B cell (primary cell): ENCODE measurements at regions not wholly inside any gene's neighbourhood (a gene's known extent, or its start where the extent isn't known, plus 50 kb on each side); places are given as distances from the start of the nearest gene placed in this dataset.

Experiments used
- ATAC-seq: fragments of 200-7000 bp; cut with Tn5 transposase; one replicate; pipeline ENCODE4 v1.10.0; 2021; ENCODE audit warnings: low read depth, mild to moderate bottlenecking, moderate number of reproducible peaks, moderate library complexity
- CTCF ChIA-PET: fragments of 350-600 bp; sonication (Branson Sonifier 250); formaldehyde crosslinking; loops from one replicate; lab custom pipeline; 2021; ENCODE audit warnings: antibody characterized with exemption, inconsistent platforms; lab: Charles Lee
- POLR2A ChIA-PET: fragments of 350-600 bp; sonication (Branson Sonifier 250); formaldehyde crosslinking; loops from one replicate; lab custom pipeline; 2021; ENCODE audit warnings: antibody characterized with exemption; lab: Charles Lee
- DNase-seq: peaks from one replicate; pipeline ENCODE4 v3.0.0; 2013
- H2AFZ ChIP-seq: 2 replicates; pipeline ENCODE4 v1.6.1; 2012; ENCODE audit warnings: mild to moderate bottlenecking, low read depth, low read length; ENCODE audit not compliant: insufficient read depth, poor library complexity, severe bottlenecking
- H3K27ac ChIP-seq, 2 donors: 1 replicate in 1 of 2; 2 replicates in 1 of 2; pipeline ENCODE4 v1.5.1; 2012 to 2013; ENCODE audit warnings: low read length in 2 of 2, mild to moderate bottlenecking in 2 of 2, moderate library complexity in 1 of 2
- H3K27me3 ChIP-seq, 4 experiments: fragments of 200-600 bp in 1 of 4; sonication (generic) in 1 of 4; replicated peaks in 1 of 4; 1 replicate in 2 of 4; 2 replicates in 2 of 4; pipeline versions ENCODE4 v1.6.1 to v1.7.0; 2013 to 2016; ENCODE audit warnings: low read length in 3 of 4, mild to moderate bottlenecking in 2 of 4, mixed read lengths in 1 of 4, moderate library complexity in 1 of 4; ENCODE audit not compliant: insufficient read depth in 4 of 4, control insufficient read depth in 3 of 4; ENCODE audit errors: control extremely low read depth in 1 of 4
- H3K36me3 ChIP-seq, 2 experiments: replicated peaks in 1 of 2; 1 replicate in 1 of 2; 2 replicates in 1 of 2; pipeline versions ENCODE4 v1.6.1 to v1.7.1; 2013; ENCODE audit warnings: low read length in 1 of 2; ENCODE audit not compliant: insufficient read depth in 2 of 2, control insufficient read depth in 1 of 2; ENCODE audit errors: control extremely low read depth in 1 of 2, extremely low read depth in 1 of 2
- H3K4me1 ChIP-seq, 2 donors: fragments of 200-600 bp in 1 of 2; sonication (generic) in 1 of 2; 1 replicate in 1 of 2; 2 replicates in 1 of 2; pipeline versions ENCODE4 v1.5.1 to v1.6.1; 2013 to 2017; ENCODE audit warnings: low read length in 2 of 2; ENCODE audit not compliant: control insufficient read depth in 2 of 2, insufficient read depth in 2 of 2
- H3K4me2 ChIP-seq: replicated peaks from 2 replicates; pipeline ENCODE3; 2012; ENCODE audit warnings: mild to moderate bottlenecking, low read depth, low read length; ENCODE audit not compliant: poor library complexity, severe bottlenecking
- H3K4me3 ChIP-seq, 5 experiments: fragments of 200-600 bp in 1 of 5; sonication (generic) in 1 of 5; 1 replicate in 3 of 5; 2 replicates in 2 of 5; pipeline versions ENCODE4 v1.5.1 to v1.7.0; 2011 to 2016; ENCODE audit warnings: low read length in 4 of 5, mild to moderate bottlenecking in 4 of 5, low read depth in 2 of 5, control low read depth in 1 of 5, moderate library complexity in 1 of 5; ENCODE audit not compliant: insufficient read depth in 1 of 5; ENCODE audit errors: control extremely low read depth in 1 of 5, extremely low read depth in 1 of 5
- H3K79me2 ChIP-seq: fragments of 200-600 bp; sonication (generic); one replicate; pipeline ENCODE4 v1.6.0; 2016; ENCODE audit warnings: low read length; ENCODE audit not compliant: control insufficient read depth, insufficient read depth
- H3K9ac ChIP-seq: fragments of 200-600 bp; sonication (generic); 2 replicates; pipeline ENCODE4 v1.6.1; 2017; ENCODE audit warnings: mild to moderate bottlenecking, low read length, moderate library complexity
- H3K9me3 ChIP-seq, 3 donors: one replicate each; pipeline versions ENCODE4 v1.6.1 to v1.7.1; 2013; ENCODE audit warnings: low read length in 2 of 3; ENCODE audit not compliant: control insufficient read depth in 2 of 3, insufficient read depth in 1 of 3; ENCODE audit errors: control extremely low read depth in 1 of 3
- H4K20me1 ChIP-seq: 2 replicates; pipeline ENCODE4 v1.6.0; 2012; ENCODE audit warnings: mild to moderate bottlenecking, low read length; ENCODE audit not compliant: insufficient read depth, control insufficient read depth, poor library complexity, severe bottlenecking
- H3K27ac Mint-ChIP-seq: one replicate; pipeline ENCODE4 v1.8.0; 2021; ENCODE audit warnings: mixed read lengths
- H3K27me3 Mint-ChIP-seq: one replicate; pipeline ENCODE4 v1.8.0; 2021; ENCODE audit warnings: mixed read lengths
- H3K4me1 Mint-ChIP-seq: one replicate; pipeline ENCODE4 v1.8.0; 2021; ENCODE audit warnings: mixed read lengths
- H3K4me3 Mint-ChIP-seq: one replicate; pipeline ENCODE4 v1.8.0; 2021; ENCODE audit warnings: mixed read lengths
- H3K9me3 Mint-ChIP-seq: one replicate; pipeline ENCODE4 v1.8.0; 2022; ENCODE audit warnings: mixed read lengths; ENCODE audit not compliant: insufficient read depth
- CTCF ChIP-seq: fragments of 200-600 bp; IDR thresholded peaks from one replicate; pipeline ENCODE4 v1.8.0; 2022; ENCODE audit warnings: antibody characterized with exemption, mild to moderate bottlenecking
- EZH2 ChIP-seq: IDR thresholded peaks from 2 replicates; pipeline ENCODE4 v1.6.1; 2012; ENCODE audit warnings: borderline replicate concordance, low read depth, mild to moderate bottlenecking, moderate library complexity, low read length; ENCODE audit not compliant: insufficient read depth, poor library complexity, severe bottlenecking
- WGBS: methylation state at CpG from one replicate; pipeline ENCODE4 v1.1.5; 2013; ENCODE audit warnings: missing lambda C conversion rate; ENCODE audit not compliant: insufficient coverage; 5-methylcytosine and 5-hydroxymethylcytosine counted together
- intact Hi-C: fragments of 100-400 bp; cut with micrococcal nuclease; formaldehyde crosslinking; loops from one replicate; pipeline ENCODE4 v1.10.0; 2022

DNA sequence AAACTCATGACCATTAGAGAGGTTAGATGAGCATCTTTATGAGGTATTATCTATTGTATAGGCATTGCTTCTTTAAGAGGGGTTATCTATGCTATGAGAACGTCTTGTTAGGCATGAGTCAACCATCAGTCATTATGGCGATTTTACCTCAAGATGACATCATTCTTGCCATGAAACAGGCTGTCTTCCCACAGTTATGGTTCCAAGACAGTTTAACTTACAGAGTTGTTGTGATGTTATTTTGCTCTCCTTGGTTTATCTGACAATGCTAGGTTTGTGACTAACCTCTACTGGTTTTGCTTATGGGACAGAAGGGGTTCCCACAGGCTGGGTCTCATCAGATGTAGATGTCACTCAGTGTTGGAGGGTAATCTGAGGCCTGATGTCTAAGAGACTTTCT lies 1864.7 kb upstream of the ACO1 start:
- no peaks in the 10 kb centered on the region for H3K27me3 Mint-ChIP-seq
- H4K20me1 ChIP-seq: no peaks in the 10 kb centered on the region
- no peak overlapping the region for H3K4me3 Mint-ChIP-seq
- no peaks in the 10 kb centered on the region for H3K27me3 ChIP-seq
- TF ChIP-seq EZH2: no peak
- no peak for TF ChIP-seq CTCF
- intact Hi-C loops: no loop called here
- POLR2A ChIA-PET: no interaction called here
- no peaks in the 10 kb centered on the region for H3K9me3 ChIP-seq
- H3K4me3 ChIP-seq: no peak overlapping the region
- no peaks in the 10 kb centered on the region for H3K4me1 ChIP-seq
- no peaks in the 10 kb centered on the region for H3K79me2 ChIP-seq
- no CpG with 5 or more reads among the region's 2 CpGs for WGBS
- ATAC-seq (no peak), DNase-seq (no peak)
- H3K36me3 ChIP-seq: no peaks in the 10 kb centered on the region
- no peak overlapping the region for H3K9ac ChIP-seq
- H3K4me1 Mint-ChIP-seq: no peaks in the 10 kb centered on the region
- H2AFZ ChIP-seq: no peak overlapping the region
- H3K27ac Mint-ChIP-seq: no peak overlapping the region
- CTCF ChIA-PET: no interaction called here
- no peak overlapping the region for H3K27ac ChIP-seq
- H3K9me3 Mint-ChIP-seq: no peaks in the 10 kb centered on the region
- H3K4me2 ChIP-seq: no peak overlapping the region

DNA sequence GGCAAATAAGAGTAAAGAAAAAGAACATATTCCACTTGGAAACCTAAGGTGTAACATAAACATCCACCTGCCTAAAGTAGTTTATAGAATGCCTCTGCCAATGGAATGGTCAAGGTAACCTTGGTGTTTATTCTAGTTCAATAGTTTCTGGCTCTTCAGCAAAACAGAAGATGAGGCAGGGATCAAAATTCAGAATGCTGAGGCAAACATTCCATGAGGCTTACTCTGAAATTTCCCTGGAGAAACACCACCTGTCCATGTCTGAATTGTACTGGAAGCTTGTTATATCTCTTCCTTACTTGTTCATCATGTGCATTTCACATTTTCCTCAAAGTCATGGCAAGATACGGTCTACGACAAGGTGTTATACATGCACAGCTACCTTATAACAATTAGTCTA lies 1862.4 kb upstream of the ACO1 start:
- Histone ChIP-seq H4K20me1 (no peaks in the 10 kb centered on the region), H3K9me3 (no peaks in the 10 kb centered on the region), H3K4me1 (no peaks in the 10 kb centered on the region), H2AFZ (no peak overlapping the region), H3K79me2 (no peaks in the 10 kb centered on the region), H3K9ac (no peak overlapping the region), H3K4me2 (no peak overlapping the region), H3K36me3 (no peaks in the 10 kb centered on the region), H3K27ac (no peak overlapping the region), H3K4me3 (no peak overlapping the region), H3K27me3 (no peaks in the 10 kb centered on the region)
- Mint-ChIP-seq H3K27me3 (no peaks in the 10 kb centered on the region), H3K9me3 (no peaks in the 10 kb centered on the region), H3K4me1 (no peaks in the 10 kb centered on the region), H3K4me3 (no peak overlapping the region), H3K27ac (no peak overlapping the region)
- no CpG with 5 or more reads among the region's 2 CpGs for WGBS
- TF ChIP-seq EZH2: no peak
- no peak for TF ChIP-seq CTCF
- POLR2A ChIA-PET: no interaction called here
- CTCF ChIA-PET: no interaction called here
- ATAC-seq: no peak
- no peak for DNase-seq
- intact Hi-C loops: no loop called here
